Myocyte (in vitro differentiated cells): ENCODE measurements at regions not wholly inside any gene's neighbourhood (a gene's known extent, or its start where the extent isn't known, plus 50 kb on each side); places are given as distances from the start of the nearest gene placed in this dataset.
A peak's percentile ranks its signal among the peaks of the same experiment; 100 is the strongest.
"Not testable (repeated sequence)": the region's sequence is repeated elsewhere in the genome, so short reads cannot be mapped to it uniquely, and the experiment has no call there.

Source experiments
- DNase-seq: peaks from one replicate; pipeline ENCODE4 v3.0.0-alpha.2; 2012; ENCODE audit warnings: low read depth

DNA sequence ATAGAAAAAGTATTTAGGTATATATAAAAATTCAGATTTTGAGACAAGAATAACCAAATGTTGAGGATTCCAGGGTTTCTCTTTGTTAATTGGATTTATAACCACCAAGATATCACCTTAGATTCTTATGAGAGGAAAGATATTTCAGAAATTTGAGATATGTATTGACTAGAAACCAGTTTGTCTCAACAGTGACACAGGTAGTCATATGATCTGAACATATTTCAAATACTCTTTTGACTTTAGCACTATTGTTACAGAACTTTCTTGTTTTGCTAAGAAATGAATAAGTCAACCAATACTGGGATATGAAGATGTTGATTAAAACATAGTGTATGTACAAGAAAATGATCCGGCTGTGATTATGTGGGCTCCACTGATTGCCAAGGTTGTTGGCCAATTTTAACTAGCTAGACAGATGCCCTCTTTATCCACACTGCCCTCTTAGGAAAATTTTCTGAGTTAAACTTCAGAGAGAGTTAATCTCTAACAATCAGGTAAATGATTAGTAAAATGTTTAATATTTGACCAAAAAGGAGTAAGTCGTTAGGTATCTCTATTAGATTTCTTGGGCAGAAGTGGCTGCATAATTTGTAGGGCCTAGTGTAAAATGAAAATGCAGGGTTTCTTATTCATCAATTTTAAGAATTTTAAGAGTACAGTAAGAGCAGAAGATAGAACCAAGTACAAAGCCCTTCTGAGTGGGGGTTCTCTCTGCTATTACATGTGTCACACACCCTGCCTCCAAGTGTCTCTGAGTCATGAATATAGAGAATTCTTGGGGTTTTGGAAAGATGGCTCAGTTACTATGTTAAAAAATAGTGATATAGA is 376.0 kb downstream of the TFEC start:
- peak; percentile 18 for DNase-seq

DNA sequence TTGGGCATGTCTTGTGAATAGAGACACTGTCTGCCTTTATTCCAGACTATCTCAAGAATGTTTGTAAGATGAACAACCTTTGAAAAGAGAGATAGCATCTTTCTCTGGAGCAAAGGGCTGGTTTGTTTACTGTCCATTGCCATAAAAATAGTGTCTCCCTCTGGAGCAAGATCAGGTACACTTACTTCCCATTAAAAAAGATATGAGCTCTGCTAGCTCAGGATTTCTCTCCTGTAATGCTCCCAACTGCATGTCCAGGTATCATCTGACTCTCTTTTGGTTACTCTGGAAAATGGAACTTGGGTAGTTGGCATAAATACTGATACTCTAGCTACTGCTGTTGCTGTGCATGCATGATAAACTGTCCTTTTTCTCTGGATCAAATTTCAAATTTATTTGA is 381.1 kb downstream of the TFEC start:
- DNase-seq, result no peak

DNA sequence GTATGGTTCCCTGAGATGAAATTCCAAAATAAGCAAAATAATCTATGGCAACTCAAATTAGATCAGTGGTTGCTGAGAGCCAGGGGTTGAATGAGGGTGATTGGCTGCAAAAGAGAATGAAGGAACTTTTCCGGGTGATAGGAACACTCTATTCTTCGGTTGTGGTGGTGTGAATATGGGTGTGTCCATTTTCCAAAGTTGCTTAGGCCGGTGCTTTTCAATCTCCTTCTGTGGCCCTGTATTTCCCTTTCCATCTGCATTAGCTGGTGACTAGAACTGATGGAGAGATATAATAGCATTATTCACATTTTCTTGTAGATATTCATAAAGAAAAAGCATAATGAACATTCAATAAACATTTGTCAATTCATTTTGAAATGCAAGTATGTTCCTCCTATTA is 382.9 kb downstream of the TFEC start:
- DNase-seq, result no peak

DNA sequence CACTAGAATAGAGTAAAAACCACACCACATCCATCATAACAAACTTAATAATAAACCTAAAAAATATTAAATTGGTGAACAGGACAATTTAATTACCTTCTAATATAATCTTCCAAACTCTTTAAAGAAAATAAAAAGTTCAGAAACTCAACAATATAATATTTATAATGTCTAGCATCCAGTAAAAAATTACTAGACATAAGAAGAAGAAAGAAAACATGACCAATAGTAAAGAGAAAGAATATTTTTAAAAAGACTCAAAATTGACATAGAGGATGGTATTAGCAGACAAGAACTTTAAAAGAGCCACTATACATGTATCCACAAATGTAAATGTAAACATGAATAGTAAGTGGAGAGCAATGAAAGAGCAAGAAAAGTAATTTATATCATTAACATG is 388.4 kb downstream of the TFEC start:
- no peak for DNase-seq

GRCh38 chr7:115638853-115639252 is 391.7 kb downstream of the TFEC start:
- DNase-seq, result no peak

- no peak for DNase-seq
Measured at GRCh38 chr7:115637128-115637527, 393.4 kb downstream of the TFEC start.

GRCh38 chr7:115635876-115636275 is 394.7 kb downstream of the TFEC start:
- DNase-seq, result no peak

GRCh38 chr7:115635376-115635775 is 395.2 kb downstream of the TFEC start:
- no peak for DNase-seq

DNA sequence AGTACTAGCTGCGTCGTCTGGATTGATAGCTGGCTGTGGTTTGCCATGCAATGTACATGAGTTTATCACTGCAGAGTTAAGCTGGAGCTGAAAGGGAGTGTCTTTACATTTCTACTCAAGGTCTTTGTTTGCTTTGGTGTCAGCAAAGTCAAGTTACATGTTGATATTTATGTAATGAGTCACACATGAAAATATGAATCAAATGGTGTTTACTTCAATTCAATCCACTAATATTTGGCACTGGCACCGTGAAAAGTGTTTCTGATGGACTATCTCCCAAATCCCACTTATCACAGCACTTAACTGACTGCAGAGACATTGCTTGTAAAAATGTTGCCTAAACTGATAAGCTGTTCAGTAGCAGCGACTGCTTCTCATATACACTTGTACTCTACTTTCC is 395.9 kb downstream of the TFEC start:
- DNase-seq, result no peak

- DNase-seq, result no peak
Measured at GRCh38 chr7:115632636-115633035, 397.9 kb downstream of the TFEC start.

DNA sequence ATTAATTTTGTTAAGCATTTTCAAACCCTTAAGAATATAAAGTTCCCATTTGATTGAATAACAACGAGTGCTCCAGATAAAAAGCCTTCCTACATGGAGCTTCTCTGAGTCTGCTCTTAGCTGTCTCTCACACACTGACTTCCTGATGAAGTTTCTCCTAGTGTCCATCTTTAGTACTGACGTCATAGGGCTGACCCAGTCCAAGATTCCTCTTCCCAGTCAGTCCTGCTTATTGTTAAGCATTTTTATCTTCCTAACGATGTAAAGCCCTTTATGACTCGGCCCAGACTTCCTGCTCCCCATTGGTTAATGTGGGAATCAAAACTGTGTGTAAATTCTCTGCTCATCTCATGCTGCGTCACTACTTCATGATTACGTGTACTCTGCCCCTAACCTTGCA is 398.8 kb downstream of the TFEC start:
- no peak for DNase-seq

DNA sequence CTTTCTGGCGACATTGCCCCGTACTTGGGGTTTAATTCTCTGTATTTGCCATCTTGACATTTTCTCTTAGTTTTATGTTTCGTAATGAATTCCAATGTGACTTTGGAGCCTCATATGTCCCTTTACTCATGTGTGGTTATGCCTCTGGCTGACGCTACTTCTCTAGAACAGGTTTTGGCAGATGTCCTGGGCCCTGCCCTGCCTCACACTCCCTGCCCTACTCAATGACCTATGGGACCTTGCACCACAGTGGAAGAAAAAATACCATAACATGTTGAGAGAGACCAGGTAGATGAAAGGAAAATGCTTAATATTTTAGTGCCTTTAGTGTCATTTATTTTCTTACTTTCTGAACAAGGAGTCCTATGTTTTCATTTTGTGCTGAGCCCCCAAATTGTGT is 400.5 kb downstream of the TFEC start:
- no peak for DNase-seq

- peak; percentile 73 for DNase-seq
Measured at GRCh38 chr7:115618676-115619075, 411.9 kb downstream of the TFEC start.

DNA sequence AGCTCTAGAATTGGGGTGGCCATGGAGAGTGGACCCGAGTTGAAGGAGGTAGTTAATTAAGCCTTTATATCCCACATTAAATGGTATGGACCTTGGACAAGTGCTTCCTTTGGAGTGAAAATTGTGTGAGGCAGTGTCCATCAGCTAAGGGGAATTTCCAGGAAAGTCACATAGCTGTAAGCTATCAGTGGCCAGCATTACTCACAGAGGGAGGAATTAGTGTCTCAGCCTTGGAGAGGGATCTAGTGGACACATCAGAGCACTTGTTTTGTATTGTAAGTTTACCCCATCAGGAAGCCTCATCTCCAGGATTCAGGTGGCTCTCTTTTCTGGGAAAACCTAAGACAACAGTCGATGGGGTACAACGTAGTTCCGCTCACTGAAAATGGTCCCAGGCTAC is 416.7 kb downstream of the TFEC start:
- no peak for DNase-seq

GRCh38 chr7:115603416-115603815 is 427.1 kb downstream of the TFEC start:
- no peak for DNase-seq

DNA sequence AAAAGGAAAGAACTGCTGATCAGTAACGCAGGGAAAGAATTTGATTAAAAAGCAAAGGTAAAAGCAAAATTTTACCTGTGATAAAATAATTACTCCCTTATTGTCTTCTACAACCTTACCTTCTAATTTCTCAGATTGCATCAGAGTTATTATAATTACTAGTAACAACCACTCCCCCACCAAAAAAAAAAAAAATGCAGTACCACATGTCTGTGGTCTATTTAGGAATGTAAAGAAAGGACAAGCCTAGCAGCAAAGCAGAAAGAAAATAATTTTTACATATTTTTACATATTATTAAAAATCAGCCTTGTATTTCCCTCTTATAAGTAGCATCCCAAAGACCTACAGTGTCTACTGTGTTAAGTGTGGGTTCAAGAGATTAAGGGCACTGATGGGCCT is 430.4 kb downstream of the TFEC start:
- no peak for DNase-seq

GRCh38 chr7:115599184-115599583 is 431.4 kb downstream of the TFEC start:
- DNase-seq, result not testable (repeated sequence)

DNA sequence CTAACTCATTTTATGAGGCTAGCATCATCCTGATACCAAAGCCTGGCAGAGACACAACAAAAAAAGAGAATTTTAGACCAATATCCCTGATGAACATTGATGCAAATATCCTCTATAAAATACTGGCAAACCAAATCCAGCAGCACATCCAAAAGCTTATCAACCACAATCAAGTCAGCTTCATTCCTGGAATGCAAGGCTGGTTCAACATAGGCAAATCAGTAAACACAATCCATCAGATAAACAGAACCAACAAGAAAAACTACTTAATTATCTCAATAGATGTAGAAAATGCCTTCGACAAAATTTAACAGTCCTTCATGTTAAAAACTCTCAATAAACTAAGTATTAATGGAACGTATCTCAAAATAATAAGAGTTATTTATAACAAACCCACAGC is 433.3 kb downstream of the TFEC start:
- DNase-seq, result not testable (repeated sequence)

GRCh38 chr7:115593111-115593510 is 437.5 kb downstream of the TFEC start:
- no peak for DNase-seq

- DNase-seq, result no peak
Measured at GRCh38 chr7:115585015-115585718, 445.4 kb downstream of the TFEC start.

DNA sequence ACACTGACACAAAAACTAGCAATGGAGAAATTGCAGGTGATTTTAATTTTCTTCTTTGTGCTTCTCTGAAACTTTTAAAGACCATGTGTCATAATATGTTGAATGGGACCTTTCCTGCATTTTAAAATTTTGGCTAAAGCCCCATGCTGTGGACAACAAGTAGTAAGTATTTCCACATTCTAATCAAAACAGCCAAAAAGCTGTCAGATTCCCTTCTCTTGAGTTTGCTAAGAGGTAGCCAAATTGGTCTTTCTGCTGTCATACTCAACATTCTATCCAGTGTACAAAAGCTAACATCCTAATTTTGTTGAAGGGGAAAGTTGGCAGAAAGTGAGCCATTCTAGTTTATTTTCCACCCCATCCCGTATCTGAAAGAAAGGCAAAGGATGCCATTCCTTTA is 447.6 kb downstream of the TFEC start:
- no peak for DNase-seq

DNA sequence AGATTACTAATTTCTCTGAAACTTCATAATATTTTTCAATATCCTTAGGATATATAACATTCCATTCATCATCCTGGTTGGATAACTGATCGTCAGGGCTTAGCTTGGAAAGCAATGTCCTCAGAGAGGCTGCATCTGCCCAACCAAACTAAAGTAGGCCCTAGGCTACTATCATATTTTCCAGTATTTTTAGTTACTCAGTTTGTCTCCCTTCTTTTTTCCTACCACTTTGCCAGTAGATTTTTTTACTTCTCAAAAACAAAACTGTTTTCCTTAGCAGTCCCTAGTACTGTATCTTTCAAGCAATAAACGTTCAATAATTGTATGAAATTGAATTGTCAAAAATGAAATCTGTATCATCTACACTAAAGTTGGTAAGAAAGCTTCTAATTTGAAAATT is 452.0 kb downstream of the TFEC start:
- no peak for DNase-seq
